SU-DHL-6 (cell line): ENCODE measurements at regions not wholly inside any gene's neighbourhood (a gene's known extent, or its start where the extent isn't known, plus 50 kb on each side); places are given as distances from the start of the nearest gene placed in this dataset.

ENCODE experiments used
- EZH2phosphoT487 ChIP-seq: fragments of 200-600 bp; sonication (generic), shearing (Covaris generic); conservative IDR thresholded peaks from 2 replicates; pipeline ENCODE4 v1.6.1; 2018; ENCODE audit warnings: mild to moderate bottlenecking, antibody characterized with exemption, low read length, moderate library complexity, mixed read lengths
- TF ChIP-seq, protein P1 (sequence below): fragments of 200-600 bp; sonication (generic); IDR thresholded peaks from one replicate; pipeline ENCODE4 v1.5.1; 2017; ENCODE audit warnings: antibody characterized with exemption, mild to moderate bottlenecking, low read length, moderate library complexity; ENCODE audit not compliant: insufficient read depth, poor library complexity, severe bottlenecking

DNA sequence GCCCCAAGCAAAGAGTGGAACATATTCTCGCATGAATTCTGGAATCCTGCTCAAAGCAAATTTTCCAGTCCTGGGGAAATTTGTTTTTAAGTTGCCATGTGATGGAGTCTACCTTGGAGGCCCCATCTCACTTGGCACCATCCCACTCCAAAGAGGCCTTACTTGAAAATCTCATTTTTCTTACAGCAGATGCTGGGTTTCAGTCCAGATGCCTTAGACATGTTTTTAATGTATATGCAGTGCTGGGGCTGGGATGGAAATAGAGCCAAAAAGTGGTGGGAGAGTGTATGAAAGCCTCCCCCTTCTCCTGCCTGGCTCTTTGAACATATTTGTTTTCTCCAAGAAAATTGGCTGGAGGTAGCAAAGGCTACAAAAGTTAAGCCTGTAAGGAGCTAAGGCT is 493.7 kb downstream of the ENC1 start:
- TF ChIP-seq, protein P1, sequence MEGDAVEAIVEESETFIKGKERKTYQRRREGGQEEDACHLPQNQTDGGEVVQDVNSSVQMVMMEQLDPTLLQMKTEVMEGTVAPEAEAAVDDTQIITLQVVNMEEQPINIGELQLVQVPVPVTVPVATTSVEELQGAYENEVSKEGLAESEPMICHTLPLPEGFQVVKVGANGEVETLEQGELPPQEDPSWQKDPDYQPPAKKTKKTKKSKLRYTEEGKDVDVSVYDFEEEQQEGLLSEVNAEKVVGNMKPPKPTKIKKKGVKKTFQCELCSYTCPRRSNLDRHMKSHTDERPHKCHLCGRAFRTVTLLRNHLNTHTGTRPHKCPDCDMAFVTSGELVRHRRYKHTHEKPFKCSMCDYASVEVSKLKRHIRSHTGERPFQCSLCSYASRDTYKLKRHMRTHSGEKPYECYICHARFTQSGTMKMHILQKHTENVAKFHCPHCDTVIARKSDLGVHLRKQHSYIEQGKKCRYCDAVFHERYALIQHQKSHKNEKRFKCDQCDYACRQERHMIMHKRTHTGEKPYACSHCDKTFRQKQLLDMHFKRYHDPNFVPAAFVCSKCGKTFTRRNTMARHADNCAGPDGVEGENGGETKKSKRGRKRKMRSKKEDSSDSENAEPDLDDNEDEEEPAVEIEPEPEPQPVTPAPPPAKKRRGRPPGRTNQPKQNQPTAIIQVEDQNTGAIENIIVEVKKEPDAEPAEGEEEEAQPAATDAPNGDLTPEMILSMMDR = no peak
- no peak for TF ChIP-seq EZH2phosphoT487
